HEK293 (cell line): ENCODE measurements at regions not wholly inside any gene's neighbourhood (a gene's known extent, or its start where the extent isn't known, plus 50 kb on each side); places are given as distances from the start of the nearest gene placed in this dataset.

Experiments
- CTCF ChIA-PET: fragments of 350-600 bp; formaldehyde crosslinking; extraction: SDS; loops from one replicate; lab custom pipeline; 2021; ENCODE audit warnings: antibody characterized with exemption; lab: Yijun Ruan, JAX
- POLR2A ChIA-PET: fragments of 300-600 bp; formaldehyde crosslinking; extraction: SDS; loops from one replicate; lab custom pipeline; 2020; ENCODE audit warnings: antibody characterized with exemption, inconsistent platforms; lab: Yijun Ruan, JAX
- H3K27ac ChIP-seq: fragments of 200-500 bp; sonication (Bioruptor generic); 2 replicates; pipeline ENCODE4 v1.5.1; 2014; ENCODE audit warnings: low read depth, low read length, control low read depth, inconsistent platforms; ENCODE audit errors: extremely low read depth
- H3K36me3 ChIP-seq, 2 experiments: fragments of 200-500 bp in 1 of 2; sonication (Bioruptor generic) in 1 of 2; 1 replicate in 1 of 2; 2 replicates in 1 of 2; pipeline ENCODE4 v1.5.1; 2014 to 2017; ENCODE audit warnings: inconsistent platforms in 2 of 2, low read length in 2 of 2; ENCODE audit not compliant: control insufficient read depth in 2 of 2, insufficient read depth in 1 of 2
- H3K4me1 ChIP-seq: fragments of 200-500 bp; sonication (Bioruptor generic); 2 replicates; pipeline ENCODE4 v1.5.1; 2014; ENCODE audit warnings: mild to moderate bottlenecking, low read length, inconsistent platforms; ENCODE audit not compliant: control insufficient read depth, insufficient read depth
- H3K4me3 ChIP-seq: 2 replicates; pipeline ENCODE4 v1.5.1; 2011; ENCODE audit warnings: low read depth, mild to moderate bottlenecking, control low read depth, low read length, moderate library complexity
- H3K9me3 ChIP-seq: fragments of 200-500 bp; sonication (Bioruptor generic); 2 replicates; pipeline ENCODE4 v1.5.1; 2014; ENCODE audit warnings: low read depth, low read length, inconsistent platforms; ENCODE audit not compliant: control insufficient read depth, insufficient read depth
- BCL11B ChIP-seq: fragments of 450-650 bp; formaldehyde crosslinking; IDR thresholded peaks from 2 replicates; pipeline ENCODE4 v1.5.1; 2016; ENCODE audit warnings: low read depth, missing biosample characterization, missing genetic modification characterization
- MEIS1 ChIP-seq: sonication (generic); formaldehyde crosslinking; IDR thresholded peaks from 2 replicates; pipeline ENCODE4 v1.8.1; 2022; ENCODE audit warnings: missing genetic modification reagents, mild to moderate bottlenecking, borderline replicate concordance
- OVOL3 ChIP-seq: fragments of 450-650 bp; formaldehyde crosslinking; IDR thresholded peaks from 2 replicates; pipeline ENCODE4 v1.5.1; 2016; ENCODE audit warnings: missing biosample characterization, missing genetic modification characterization
- SETDB1 ChIP-seq: IDR thresholded peaks from one replicate; pipeline ENCODE4 v1.6.1; 2017; ENCODE audit warnings: mild to moderate bottlenecking, low read length, moderate library complexity, mixed read lengths; ENCODE audit not compliant: insufficient read length
- SP2 ChIP-seq: fragments of 450-650 bp; formaldehyde crosslinking; IDR thresholded peaks from 2 replicates; pipeline ENCODE4 v1.5.1; 2016; ENCODE audit warnings: missing biosample characterization, missing genetic modification characterization
- SP7 ChIP-seq: fragments of 450-650 bp; formaldehyde crosslinking; IDR thresholded peaks from 2 replicates; pipeline ENCODE4 v1.5.1; 2016; ENCODE audit warnings: missing biosample characterization, missing genetic modification characterization
- ZFP3 ChIP-seq: fragments of 450-650 bp; formaldehyde crosslinking; IDR thresholded peaks from 2 replicates; pipeline ENCODE4 v1.5.1; 2016; ENCODE audit warnings: low read depth, missing biosample characterization, missing genetic modification characterization
- ZNF169 ChIP-seq: fragments of 450-650 bp; formaldehyde crosslinking; IDR thresholded peaks from 2 replicates; pipeline ENCODE4 v1.5.1; 2016; ENCODE audit warnings: missing biosample characterization, missing genetic modification characterization
- ZNF274 ChIP-seq, 2 experiments: fragments of 200-500 bp in 1 of 2; fragments of 450-650 bp in 1 of 2; sonication (Bioruptor generic) in 1 of 2; formaldehyde crosslinking in 1 of 2; IDR thresholded peaks; 2 replicates each; pipeline versions ENCODE4 v1.5.1 to v1.6.1; 2014 to 2016; ENCODE audit warnings: borderline replicate concordance in 1 of 2, inconsistent platforms in 1 of 2, low read length in 1 of 2, missing biosample characterization in 1 of 2, missing genetic modification characterization in 1 of 2
- ZNF350 ChIP-seq: fragments of 450-650 bp; formaldehyde crosslinking; IDR thresholded peaks from 2 replicates; pipeline ENCODE4 v1.5.0; 2017; ENCODE audit warnings: missing biosample characterization, mild to moderate bottlenecking, missing genetic modification characterization
- ZNF473 ChIP-seq: fragments of 450-650 bp; formaldehyde crosslinking; IDR thresholded peaks from 2 replicates; pipeline ENCODE4 v1.5.1; 2017; ENCODE audit warnings: missing biosample characterization, missing genetic modification characterization
- ZNF626 ChIP-seq: fragments of 450-650 bp; sonication (Bioruptor Pico); formaldehyde crosslinking; IDR thresholded peaks from 2 replicates; pipeline ENCODE4 v1.5.1; 2018; ENCODE audit warnings: missing biosample characterization, missing genetic modification characterization, inconsistent platforms
- ZNF677 ChIP-seq: fragments of 450-650 bp; IDR thresholded peaks from 2 replicates; pipeline ENCODE4 v1.5.0; 2018; ENCODE audit warnings: missing biosample characterization, mild to moderate bottlenecking, missing genetic modification characterization, moderate library complexity
- TF ChIP-seq, protein P1 (sequence below): fragments of 450-650 bp; formaldehyde crosslinking; conservative IDR thresholded peaks from 2 replicates; pipeline ENCODE4 v1.5.1; 2016; ENCODE audit warnings: low read depth, missing biosample characterization, missing genetic modification characterization
- TF ChIP-seq, protein P2 (sequence below): fragments of 450-650 bp; formaldehyde crosslinking; IDR thresholded peaks from 2 replicates; pipeline ENCODE4 v1.5.1; 2016; ENCODE audit warnings: missing biosample characterization, missing genetic modification characterization
- TF ChIP-seq, protein P3 (sequence below): fragments of 450-650 bp; formaldehyde crosslinking; IDR thresholded peaks from 2 replicates; pipeline ENCODE4 v1.5.1; 2016; ENCODE audit warnings: missing biosample characterization, missing genetic modification characterization
- TF ChIP-seq, protein P4 (sequence below): fragments of 450-650 bp; formaldehyde crosslinking; IDR thresholded peaks from 2 replicates; pipeline ENCODE4 v1.5.1; 2017; ENCODE audit warnings: missing biosample characterization, missing genetic modification characterization

DNA sequence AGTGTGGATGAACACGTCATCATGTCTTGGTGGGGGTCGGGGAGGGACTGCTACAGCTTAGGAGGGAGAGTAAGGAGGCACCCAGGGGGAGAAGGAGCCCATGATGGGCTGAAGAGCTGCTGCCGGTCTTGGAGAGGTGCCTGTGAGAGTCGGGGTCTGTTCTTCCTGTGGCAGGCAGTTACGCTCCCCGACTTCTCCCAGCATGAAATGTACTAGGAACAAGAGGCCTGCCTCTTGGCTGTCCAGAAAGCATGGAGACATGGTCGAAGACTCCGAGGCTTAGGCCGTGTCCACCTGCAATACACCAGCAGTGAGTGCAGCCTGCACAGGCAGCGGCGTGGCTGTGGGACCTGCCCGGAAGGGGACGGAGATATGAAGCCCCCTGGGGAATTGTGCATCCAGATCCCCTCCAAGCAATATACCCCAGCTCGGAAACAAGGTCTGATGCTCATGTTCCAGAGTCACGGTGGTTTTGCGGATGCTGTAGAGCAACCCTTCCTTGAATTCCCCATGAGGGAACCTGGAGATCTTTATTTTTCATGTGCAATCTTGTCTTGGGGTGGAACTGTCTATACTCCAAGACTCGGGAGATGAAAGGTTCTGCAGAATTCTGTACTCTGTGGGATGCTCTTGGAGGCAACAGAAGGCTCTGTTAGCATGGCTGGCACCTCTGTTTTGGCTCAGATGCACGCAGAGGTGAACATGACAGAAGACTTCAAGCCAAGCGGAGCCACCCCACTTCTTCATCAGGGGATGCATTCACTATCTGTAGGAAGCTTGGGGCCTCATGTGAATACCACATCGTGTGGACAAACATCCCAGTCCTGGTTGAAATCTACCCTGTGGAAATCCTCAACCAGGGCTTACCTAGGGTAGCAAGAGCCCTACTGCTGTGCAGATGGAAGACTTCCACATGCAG is 374.9 kb upstream of the IRX4 start:
- POLR2A ChIA-PET: no interaction called here
- no peaks in the 10 kb centered on the region for H3K4me1 ChIP-seq

DNA sequence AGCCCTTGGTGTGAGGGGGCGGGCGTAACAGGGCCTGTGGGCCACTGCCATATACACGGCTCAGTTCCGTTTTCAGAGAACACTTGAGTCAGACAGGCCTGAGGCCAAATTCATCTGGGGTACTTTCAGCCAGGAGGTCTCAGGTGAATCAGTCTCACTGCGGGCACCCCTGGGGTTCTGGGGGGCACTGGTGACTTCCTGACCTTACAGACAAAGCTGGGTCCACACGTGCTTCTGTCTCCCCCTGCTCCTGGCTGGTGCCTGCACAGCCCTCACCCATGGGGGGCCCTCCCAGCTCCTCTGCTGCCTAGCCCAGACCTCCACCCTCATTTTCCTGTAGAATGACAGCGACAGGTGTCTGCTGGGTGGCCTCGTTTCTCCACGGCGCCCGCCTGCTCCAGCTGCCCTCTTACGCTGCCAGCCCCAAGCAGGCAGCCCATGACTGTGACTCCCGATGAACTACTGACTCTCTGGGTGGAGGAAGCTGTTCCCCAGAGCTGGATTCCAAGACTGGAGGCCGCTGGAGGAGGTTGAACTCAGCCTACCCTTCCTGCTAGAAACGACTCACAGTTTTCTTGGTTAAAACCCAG is 374.1 kb upstream of the IRX4 start:
- Histone ChIP-seq H3K9me3 (no peaks in the 10 kb centered on the region), H3K4me3 (no peak overlapping the region), H3K27ac (no peak overlapping the region), H3K36me3 (no peaks in the 10 kb centered on the region), H3K4me1 (no peaks in the 10 kb centered on the region)
- TF ChIP-seq OVOL3 (tag by site-specific recombination) (no peak), ZNF473 (tag by site-specific recombination) (no peak), ZNF626 (no peak), ZNF169 (tag by site-specific recombination) (no peak), ZNF677 (tag by site-specific recombination) (no peak), MEIS1 (CRISPR knock-in tag) (no peak), ZFP3 (tag by site-specific recombination) (no peak), ZNF274 (IDR thresholded peaks at IDR 0.05; ENCODE audit: low read length) (no peak), ZNF274 (tag by site-specific recombination; IDR thresholded peaks at IDR 0.05; ENCODE audit: borderline replicate concordance) (no peak), SETDB1 (no peak), BCL11B (tag by site-specific recombination) (no peak), SP2 (tag by site-specific recombination) (no peak), ZNF350 (tag by site-specific recombination) (no peak)
- TF ChIP-seq, protein P1, sequence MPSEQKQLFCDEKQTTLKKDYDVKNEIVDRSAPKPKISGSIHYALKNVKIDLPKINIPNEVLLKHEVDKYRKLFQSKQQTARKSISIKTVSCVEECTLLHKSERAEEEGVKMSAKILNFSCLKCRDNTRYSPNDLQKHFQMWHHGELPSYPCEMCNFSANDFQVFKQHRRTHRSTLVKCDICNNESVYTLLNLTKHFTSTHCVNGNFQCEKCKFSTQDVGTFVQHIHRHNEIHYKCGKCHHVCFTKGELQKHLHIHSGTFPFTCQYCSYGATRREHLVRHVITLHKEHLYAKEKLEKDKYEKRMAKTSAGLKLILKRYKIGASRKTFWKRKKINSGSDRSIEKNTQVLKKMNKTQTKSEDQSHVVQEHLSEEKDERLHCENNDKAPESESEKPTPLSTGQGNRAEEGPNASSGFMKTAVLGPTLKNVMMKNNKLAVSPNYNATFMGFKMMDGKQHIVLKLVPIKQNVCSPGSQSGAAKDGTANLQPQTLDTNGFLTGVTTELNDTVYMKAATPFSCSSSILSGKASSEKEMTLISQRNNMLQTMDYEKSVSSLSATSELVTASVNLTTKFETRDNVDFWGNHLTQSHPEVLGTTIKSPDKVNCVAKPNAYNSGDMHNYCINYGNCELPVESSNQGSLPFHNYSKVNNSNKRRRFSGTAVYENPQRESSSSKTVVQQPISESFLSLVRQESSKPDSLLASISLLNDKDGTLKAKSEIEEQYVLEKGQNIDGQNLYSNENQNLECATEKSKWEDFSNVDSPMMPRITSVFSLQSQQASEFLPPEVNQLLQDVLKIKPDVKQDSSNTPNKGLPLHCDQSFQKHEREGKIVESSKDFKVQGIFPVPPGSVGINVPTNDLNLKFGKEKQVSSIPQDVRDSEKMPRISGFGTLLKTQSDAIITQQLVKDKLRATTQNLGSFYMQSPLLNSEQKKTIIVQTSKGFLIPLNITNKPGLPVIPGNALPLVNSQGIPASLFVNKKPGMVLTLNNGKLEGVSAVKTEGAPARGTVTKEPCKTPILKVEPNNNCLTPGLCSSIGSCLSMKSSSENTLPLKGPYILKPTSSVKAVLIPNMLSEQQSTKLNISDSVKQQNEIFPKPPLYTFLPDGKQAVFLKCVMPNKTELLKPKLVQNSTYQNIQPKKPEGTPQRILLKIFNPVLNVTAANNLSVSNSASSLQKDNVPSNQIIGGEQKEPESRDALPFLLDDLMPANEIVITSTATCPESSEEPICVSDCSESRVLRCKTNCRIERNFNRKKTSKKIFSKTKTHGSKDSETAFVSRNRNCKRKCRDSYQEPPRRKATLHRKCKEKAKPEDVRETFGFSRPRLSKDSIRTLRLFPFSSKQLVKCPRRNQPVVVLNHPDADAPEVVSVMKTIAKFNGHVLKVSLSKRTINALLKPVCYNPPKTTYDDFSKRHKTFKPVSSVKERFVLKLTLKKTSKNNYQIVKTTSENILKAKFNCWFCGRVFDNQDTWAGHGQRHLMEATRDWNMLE: no peak
- TF ChIP-seq, protein P2, sequence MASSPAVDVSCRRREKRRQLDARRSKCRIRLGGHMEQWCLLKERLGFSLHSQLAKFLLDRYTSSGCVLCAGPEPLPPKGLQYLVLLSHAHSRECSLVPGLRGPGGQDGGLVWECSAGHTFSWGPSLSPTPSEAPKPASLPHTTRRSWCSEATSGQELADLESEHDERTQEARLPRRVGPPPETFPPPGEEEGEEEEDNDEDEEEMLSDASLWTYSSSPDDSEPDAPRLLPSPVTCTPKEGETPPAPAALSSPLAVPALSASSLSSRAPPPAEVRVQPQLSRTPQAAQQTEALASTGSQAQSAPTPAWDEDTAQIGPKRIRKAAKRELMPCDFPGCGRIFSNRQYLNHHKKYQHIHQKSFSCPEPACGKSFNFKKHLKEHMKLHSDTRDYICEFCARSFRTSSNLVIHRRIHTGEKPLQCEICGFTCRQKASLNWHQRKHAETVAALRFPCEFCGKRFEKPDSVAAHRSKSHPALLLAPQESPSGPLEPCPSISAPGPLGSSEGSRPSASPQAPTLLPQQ (tag by site-specific recombination): no peak
- TF ChIP-seq, protein P3, sequence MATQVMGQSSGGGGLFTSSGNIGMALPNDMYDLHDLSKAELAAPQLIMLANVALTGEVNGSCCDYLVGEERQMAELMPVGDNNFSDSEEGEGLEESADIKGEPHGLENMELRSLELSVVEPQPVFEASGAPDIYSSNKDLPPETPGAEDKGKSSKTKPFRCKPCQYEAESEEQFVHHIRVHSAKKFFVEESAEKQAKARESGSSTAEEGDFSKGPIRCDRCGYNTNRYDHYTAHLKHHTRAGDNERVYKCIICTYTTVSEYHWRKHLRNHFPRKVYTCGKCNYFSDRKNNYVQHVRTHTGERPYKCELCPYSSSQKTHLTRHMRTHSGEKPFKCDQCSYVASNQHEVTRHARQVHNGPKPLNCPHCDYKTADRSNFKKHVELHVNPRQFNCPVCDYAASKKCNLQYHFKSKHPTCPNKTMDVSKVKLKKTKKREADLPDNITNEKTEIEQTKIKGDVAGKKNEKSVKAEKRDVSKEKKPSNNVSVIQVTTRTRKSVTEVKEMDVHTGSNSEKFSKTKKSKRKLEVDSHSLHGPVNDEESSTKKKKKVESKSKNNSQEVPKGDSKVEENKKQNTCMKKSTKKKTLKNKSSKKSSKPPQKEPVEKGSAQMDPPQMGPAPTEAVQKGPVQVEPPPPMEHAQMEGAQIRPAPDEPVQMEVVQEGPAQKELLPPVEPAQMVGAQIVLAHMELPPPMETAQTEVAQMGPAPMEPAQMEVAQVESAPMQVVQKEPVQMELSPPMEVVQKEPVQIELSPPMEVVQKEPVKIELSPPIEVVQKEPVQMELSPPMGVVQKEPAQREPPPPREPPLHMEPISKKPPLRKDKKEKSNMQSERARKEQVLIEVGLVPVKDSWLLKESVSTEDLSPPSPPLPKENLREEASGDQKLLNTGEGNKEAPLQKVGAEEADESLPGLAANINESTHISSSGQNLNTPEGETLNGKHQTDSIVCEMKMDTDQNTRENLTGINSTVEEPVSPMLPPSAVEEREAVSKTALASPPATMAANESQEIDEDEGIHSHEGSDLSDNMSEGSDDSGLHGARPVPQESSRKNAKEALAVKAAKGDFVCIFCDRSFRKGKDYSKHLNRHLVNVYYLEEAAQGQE (tag by site-specific recombination): no peak
- CTCF ChIA-PET: no interaction called here
- POLR2A ChIA-PET: no interaction called here

More for the DNA sequence above, 374.9 kb upstream of the IRX4 start:
- Histone ChIP-seq H3K36me3 (no peaks in the 10 kb centered on the region), H3K27ac (no peak overlapping the region), H3K9me3 (no peaks in the 10 kb centered on the region), H3K4me3 (no peak overlapping the region)
- CTCF ChIA-PET: no interaction called here
- TF ChIP-seq, protein P4, sequence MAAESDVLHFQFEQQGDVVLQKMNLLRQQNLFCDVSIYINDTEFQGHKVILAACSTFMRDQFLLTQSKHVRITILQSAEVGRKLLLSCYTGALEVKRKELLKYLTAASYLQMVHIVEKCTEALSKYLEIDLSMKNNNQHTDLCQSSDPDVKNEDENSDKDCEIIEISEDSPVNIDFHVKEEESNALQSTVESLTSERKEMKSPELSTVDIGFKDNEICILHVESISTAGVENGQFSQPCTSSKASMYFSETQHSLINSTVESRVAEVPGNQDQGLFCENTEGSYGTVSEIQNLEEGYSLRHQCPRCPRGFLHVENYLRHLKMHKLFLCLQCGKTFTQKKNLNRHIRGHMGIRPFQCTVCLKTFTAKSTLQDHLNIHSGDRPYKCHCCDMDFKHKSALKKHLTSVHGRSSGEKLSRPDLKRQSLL (tag by site-specific recombination): no peak
- no peak for TF ChIP-seq SP7 (tag by site-specific recombination)
